ENCODE measurements at regions not wholly inside any gene's neighbourhood (a gene's known extent, or its start where the extent isn't known, plus 50 kb on each side); places are given as distances from the start of the nearest gene placed in this dataset.

DNA sequence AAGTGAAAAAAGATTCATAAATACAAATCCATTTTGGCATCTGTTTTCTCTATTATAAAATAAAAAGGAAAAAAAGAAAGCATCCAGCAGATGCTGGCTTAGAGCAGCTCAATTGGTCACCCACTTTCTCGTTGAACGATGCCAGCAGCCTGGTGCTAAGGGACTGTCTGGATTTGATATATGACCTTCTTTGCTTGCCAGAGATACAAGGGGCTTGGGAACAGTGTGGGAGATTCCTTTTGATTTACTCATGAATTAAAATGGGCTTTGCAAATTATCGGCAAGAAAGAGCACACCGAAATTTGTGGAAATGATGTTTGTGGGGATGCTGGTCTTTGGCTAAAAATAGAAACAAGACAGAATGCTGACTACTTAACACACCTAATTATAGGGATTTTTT is 210.3 kb upstream of the STT3B start:
- TF ChIP-seq, protein P1, sequence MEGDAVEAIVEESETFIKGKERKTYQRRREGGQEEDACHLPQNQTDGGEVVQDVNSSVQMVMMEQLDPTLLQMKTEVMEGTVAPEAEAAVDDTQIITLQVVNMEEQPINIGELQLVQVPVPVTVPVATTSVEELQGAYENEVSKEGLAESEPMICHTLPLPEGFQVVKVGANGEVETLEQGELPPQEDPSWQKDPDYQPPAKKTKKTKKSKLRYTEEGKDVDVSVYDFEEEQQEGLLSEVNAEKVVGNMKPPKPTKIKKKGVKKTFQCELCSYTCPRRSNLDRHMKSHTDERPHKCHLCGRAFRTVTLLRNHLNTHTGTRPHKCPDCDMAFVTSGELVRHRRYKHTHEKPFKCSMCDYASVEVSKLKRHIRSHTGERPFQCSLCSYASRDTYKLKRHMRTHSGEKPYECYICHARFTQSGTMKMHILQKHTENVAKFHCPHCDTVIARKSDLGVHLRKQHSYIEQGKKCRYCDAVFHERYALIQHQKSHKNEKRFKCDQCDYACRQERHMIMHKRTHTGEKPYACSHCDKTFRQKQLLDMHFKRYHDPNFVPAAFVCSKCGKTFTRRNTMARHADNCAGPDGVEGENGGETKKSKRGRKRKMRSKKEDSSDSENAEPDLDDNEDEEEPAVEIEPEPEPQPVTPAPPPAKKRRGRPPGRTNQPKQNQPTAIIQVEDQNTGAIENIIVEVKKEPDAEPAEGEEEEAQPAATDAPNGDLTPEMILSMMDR (IDR thresholded peaks at IDR 0.05), result no peak
- TF ChIP-seq POLR2A (IDR thresholded peaks at IDR 0.05), result no peak
